Right kidney (tissue), 1 donor: ENCODE measurements at regions not wholly inside any gene's neighbourhood (a gene's known extent, or its start where the extent isn't known, plus 50 kb on each side); places are given as distances from the start of the nearest gene placed in this dataset.
A peak's percentile ranks its signal among the peaks of the same experiment; 100 is the strongest.
"Not testable (repeated sequence)": the region's sequence is repeated elsewhere in the genome, so short reads cannot be mapped to it uniquely, and the experiment has no call there.

ENCODE experiments used
- DNase-seq: peaks from one replicate; pipeline ENCODE4 v3.0.0-alpha.2; 2016

GRCh38 chr9:41754403-41754802 lies 374.8 kb downstream of the CNTNAP3B start:
- not testable (repeated sequence) for DNase-seq

DNA sequence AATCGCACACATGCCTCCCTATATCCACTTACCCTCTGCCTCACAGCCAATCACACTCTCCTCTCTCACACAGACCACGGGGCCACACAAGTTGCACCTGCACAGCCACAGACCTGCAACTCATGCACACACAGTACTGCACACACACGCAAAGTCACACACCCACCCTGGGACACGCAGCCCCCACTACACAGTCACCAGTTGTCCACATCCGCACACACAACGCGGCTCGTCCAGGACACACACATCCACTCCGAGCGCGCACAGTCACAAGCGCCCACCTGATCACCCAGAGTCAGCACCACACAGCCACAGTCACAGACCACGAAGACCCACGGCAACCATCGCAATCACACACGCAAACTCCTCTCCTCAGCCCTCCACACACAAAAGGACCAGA lies 387.3 kb downstream of the CNTNAP3B start:
- not testable (repeated sequence) for DNase-seq

DNA sequence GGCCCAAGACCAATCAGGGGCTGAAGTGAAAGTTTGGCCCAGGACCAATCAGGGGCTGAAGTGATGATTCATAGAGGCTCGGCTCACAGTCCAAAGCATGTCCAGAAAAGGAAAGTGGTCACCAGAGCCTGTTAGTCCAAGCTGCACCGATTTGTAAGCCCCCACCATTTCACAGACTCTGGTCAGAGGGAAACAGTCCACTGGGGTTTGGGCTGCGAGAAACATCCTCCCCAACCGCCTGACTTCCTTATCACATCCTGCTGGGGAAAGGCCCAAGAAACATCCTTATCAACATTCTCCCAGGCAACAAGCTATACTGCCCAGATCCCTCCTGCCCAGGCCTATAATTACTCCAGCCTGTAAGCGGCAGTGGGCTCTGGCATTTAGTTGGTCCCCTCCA lies 388.1 kb downstream of the CNTNAP3B start:
- DNase-seq: not testable (repeated sequence)

GRCh38 chr9:41738681-41739080 lies 390.5 kb downstream of the CNTNAP3B start:
- DNase-seq: not testable (repeated sequence)

DNA sequence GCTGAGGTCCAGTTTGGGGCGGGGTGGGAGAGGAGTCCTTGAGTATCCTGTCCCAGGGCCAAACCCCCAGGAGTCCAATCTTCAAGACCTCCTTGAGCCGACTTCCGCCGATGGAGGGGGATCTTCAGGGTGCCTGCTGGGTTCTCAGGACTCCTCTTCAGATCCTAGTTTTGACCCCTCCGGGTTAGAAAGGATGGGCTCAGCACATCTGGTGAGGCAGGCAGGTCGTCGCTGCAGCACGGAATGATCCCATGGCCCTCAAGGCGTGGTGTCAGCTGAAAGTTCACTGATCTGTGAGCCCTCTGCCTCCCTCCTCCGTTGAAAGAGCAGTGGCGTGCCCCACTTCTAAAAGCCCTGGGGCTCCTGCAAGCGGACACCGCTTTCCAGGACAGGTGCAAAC lies 430.0 kb downstream of the CNTNAP3B start:
- not testable (repeated sequence) for DNase-seq

DNA sequence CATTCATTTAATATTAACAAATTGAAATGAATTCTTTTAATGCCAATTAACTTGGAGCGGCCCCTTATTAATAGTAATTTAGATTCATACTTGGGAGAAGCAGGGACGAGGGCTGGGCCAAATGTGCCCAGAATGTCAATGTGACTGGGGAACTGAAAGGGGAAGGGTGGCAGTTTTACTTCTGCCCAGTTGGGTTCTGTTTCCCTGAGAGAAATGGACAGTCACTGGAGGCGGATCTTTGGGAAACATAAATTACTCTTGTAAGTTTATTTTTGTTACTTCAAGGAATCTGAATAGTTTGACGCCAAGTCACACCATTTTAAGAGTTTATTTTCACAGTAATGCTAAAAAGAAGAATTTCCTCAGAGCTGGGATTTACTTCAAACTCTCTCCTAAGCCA lies 432.1 kb downstream of the CNTNAP3B start:
- DNase-seq: not testable (repeated sequence)

DNA sequence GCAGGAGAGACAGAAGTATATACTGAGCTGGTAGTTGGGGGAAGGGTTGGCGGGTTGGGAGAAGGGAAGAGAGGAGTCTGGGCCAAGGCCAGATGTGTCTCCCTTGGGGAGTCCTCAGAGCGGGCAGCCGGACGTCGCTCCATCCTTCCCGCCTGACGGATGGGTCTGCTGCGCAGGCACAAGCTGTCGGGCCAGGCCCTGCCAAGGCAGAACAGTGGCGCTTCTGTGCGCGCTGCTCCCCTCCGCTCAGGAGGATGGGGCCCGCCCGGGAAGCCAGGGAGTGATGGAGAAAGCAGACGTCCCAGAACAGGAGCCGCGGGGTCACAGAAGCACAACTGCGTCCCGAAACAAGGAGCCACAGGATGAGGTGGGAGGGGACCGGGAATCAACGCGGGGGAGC lies 449.9 kb downstream of the CNTNAP3B start:
- not testable (repeated sequence) for DNase-seq

GRCh38 chr9:41663497-41664036 lies 465.7 kb downstream of the CNTNAP3B start:
- DNase-seq: peak; percentile 50

DNA sequence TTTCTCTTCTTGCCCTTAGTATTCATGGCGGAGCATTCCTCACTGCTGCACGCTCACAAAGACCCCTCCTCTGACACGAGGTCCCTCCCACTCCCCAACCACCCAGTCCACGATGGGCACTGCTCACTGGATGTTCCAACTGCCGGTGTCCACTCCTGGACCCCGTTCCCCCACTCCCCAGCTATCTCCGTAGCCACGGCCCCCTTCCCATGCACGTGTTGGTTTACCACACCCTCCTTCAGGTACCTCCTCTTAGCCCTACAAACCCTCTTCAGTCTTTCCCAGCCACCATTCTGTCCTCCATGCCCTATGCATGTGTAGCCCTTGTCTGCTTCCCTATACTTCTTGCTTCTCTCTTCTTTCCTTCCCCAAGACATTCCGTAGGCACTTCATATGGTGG lies 469.6 kb upstream of the ZNG1F start:
- DNase-seq: peak; percentile 0

- DNase-seq: peak; percentile 1
Measured at GRCh38 chr9:41658116-41658515, 469.0 kb upstream of the ZNG1F start.

- DNase-seq: peak; percentile 0
Measured at GRCh38 chr9:41657141-41657540, 468.0 kb upstream of the ZNG1F start.

GRCh38 chr9:41655071-41655554 lies 466.0 kb upstream of the ZNG1F start:
- peak; percentile 25 for DNase-seq

GRCh38 chr9:41654349-41654748 lies 465.2 kb upstream of the ZNG1F start:
- DNase-seq: peak; percentile 63

GRCh38 chr9:41653560-41654340 lies 464.6 kb upstream of the ZNG1F start:
- DNase-seq: peak; percentile 6

DNA sequence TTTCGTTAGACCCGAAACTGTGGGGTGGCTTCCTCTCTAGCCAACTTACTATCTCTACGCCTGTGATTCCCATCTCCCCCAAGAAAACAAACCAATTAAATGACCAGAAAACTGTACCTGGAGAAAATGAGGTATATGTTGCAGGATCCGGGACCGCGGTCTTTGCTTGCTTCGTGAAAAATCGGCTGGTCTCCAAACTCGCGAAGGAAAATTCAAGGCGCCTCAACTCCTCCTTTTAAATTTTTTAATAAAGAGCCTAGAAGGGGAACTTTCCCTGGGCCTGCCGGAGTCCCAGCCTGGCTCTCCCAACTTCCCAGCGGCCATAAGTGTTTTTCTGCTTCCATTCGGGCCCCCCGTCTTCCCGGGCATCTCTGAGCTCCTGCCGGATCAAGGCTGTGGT lies 463.7 kb upstream of the ZNG1F start:
- peak; percentile 6 for DNase-seq

GRCh38 chr9:41652100-41652713 lies 463.1 kb upstream of the ZNG1F start:
- peak; percentile 40 for DNase-seq

- not testable (repeated sequence) for DNase-seq
Measured at GRCh38 chr9:41650086-41650485, 461.0 kb upstream of the ZNG1F start.

DNA sequence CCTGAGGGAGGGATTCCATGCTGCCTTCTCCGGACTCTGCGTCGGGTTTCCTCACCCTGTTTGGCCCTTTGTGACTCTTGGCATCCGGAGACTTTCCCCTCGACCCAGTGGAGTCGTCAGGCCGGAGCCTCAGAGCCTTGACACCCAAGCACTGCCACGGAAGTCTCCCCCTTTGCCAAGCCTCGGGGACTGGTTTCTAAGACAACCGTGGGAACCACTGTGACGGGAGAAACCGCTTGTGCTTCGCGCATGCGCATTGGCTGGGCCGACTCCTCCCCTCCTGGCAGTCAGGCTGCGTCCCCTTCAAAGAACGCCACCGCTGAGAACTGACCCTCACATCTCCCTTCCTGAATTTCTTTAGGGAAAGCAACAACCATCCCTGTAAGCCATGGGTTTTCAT lies 459.4 kb upstream of the ZNG1F start:
- not testable (repeated sequence) for DNase-seq

- not testable (repeated sequence) for DNase-seq
Measured at GRCh38 chr9:41646246-41646645, 457.1 kb upstream of the ZNG1F start.

GRCh38 chr9:41643571-41644279 lies 454.6 kb upstream of the ZNG1F start:
- DNase-seq: peak; percentile 77

DNA sequence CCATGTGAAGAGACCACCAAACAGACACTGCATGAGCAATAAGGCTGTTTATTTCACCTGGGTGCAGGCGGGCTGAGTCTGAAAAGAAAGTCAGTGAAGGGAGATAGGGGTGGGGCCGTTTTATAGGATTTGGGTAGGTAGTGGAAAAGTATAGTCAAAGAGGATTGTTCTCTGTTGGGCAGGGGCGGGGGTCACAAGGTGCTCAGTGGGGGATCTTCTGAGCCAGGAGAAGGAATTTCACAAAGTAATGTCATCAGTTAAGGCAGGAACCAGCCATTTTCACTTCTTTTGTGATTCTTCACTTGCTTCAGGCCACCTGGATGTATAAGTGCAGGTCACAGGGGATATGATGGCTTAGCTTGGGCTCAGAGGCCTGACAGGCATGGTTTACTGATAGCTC lies 444.6 kb upstream of the ZNG1F start:
- DNase-seq: not testable (repeated sequence)

DNA sequence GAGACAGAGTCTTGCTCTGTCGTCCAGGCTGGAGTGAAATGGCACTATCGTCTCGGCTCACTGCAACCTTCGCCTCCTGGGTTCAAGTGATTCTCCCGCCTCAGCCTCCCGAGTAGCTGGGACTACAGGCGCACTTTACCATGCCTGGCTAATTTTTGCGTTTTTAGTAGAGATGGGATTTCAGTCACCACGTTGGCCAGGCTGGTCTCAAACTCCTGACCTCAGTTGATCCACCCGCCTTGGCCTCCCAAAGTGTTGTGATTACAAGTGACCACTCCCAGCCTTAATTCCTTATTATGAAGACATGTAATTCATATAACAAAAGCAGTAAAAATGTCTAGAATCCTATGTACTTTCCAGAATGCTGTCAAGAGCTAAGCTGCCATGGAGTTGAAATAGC lies 434.5 kb upstream of the ZNG1F start:
- DNase-seq: not testable (repeated sequence)

DNA sequence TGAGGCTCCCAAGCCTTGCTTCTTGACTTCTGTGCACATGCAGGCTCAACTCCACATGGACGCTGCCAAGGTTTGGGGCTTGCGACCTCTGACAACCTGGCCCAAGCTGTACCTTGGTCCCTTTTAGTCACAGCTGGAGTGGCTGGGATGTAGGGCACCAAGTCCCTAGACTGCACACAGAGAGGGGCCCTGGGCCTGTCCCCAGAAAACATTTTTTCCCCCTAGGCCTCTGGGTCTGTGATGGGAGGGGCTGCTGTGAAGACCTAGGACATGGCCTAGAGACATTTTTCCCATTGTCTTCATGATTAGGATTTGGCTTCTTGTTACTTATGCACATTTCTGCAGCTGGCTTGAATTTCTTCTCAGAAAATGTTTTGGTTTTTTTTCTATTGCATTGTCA lies 430.1 kb upstream of the ZNG1F start:
- DNase-seq: not testable (repeated sequence)
